Gastroesophageal sphincter (tissue), 4 donors: ENCODE measurements at regions not wholly inside any gene's neighbourhood (a gene's known extent, or its start where the extent isn't known, plus 50 kb on each side); places are given as distances from the start of the nearest gene placed in this dataset.

Experiments used
- ATAC-seq: fragments of 150-250 bp; one replicate; pipeline ENCODE4 v1.9.1; 2016; ENCODE audit warnings: mild to moderate bottlenecking, moderate library complexity
- H3K27ac ChIP-seq, 4 donors: fragments of 200-600 bp; sonication (generic) in 3 of 4; 1 replicate in 3 of 4; 2 replicates in 1 of 4; pipeline ENCODE4 v1.5.1; 2016 to 2019
- H3K27me3 ChIP-seq: fragments of 200-600 bp; sonication (generic); one replicate; pipeline ENCODE4 v1.5.1; 2019
- H3K36me3 ChIP-seq, 2 donors: fragments of 200-600 bp; sonication (generic); one replicate each; pipeline ENCODE4 v1.5.1; 2019; ENCODE audit warnings: control low read depth in 1 of 2
- H3K4me1 ChIP-seq, 3 donors: fragments of 200-600 bp; sonication (generic); 1 replicate in 2 of 3; 2 replicates in 1 of 3; pipeline ENCODE4 v1.5.1; 2016 to 2019; ENCODE audit warnings: control low read depth in 2 of 3
- H3K4me3 ChIP-seq, 2 donors: fragments of 200-600 bp; sonication (generic); one replicate each; pipeline ENCODE4 v1.5.1; 2019; ENCODE audit warnings: mild to moderate bottlenecking in 1 of 2, moderate library complexity in 1 of 2
- H3K9me3 ChIP-seq, 3 donors: fragments of 200-600 bp; sonication (generic); one replicate each; pipeline ENCODE4 v1.5.1; 2017 to 2019; ENCODE audit warnings: control low read depth in 2 of 3
- EP300 ChIP-seq: sonication (generic); formaldehyde crosslinking; IDR thresholded peaks from one replicate; pipeline ENCODE4 v1.6.1; 2017; ENCODE audit warnings: antibody characterized with exemption, mild to moderate bottlenecking
- POLR2A ChIP-seq, 2 donors: fragments of 450-650 bp; IDR thresholded peaks; one replicate each; pipeline ENCODE4 v1.6.1; 2017; ENCODE audit warnings: antibody characterized with exemption in 2 of 2, mild to moderate bottlenecking in 2 of 2, moderate library complexity in 1 of 2
- POLR2AphosphoS5 ChIP-seq: sonication (generic); formaldehyde crosslinking; IDR thresholded peaks from one replicate; pipeline ENCODE4 v1.6.1; 2017; ENCODE audit warnings: antibody characterized with exemption
- WGBS, 2 donors: methylation state at CpG; one replicate each; pipeline ENCODE4 v1.1.5; 2018; ENCODE audit warnings: low coverage in 1 of 2; 5-methylcytosine and 5-hydroxymethylcytosine counted together
- TF ChIP-seq, protein P1 (sequence below), 4 experiments: fragments of 200-600 bp in 2 of 4; fragments of 450-650 bp in 2 of 4; sonication (generic) in 1 of 4; IDR thresholded peaks; one replicate each; pipeline ENCODE4 v1.5.1; 2017 to 2019; ENCODE audit warnings: antibody characterized with exemption in 4 of 4, mild to moderate bottlenecking in 2 of 4, moderate library complexity in 2 of 4

DNA sequence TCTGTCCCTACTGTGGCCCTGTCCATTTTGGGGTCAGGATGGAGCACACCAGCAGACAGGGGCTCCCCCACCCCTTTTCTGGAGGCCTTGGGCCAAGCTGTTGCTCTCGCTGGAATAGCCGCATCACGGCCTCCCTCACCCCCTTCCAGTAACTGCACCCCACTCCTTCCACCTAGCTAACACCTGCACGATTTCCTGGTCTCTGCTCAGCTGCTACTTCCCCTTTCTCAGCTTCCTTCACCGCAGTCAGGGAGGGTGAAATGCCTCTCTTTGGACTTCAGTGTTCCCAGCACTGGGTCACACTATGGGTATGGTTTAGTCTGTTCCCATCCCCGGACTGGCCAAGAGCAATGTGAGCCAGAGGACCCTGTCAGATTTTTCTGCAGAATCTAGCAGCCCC is 400.2 kb downstream of the MCTP2 start:
- H3K27me3 ChIP-seq: no peaks in the 10 kb centered on the region
- WGBS, 2 donors: 64 to 80% methylated on average over 1 to 4 of the region's 6 CpGs
- no peaks in the 10 kb centered on the region for H3K9me3 ChIP-seq
- no peak overlapping the region for H3K27ac ChIP-seq
- H3K4me3 ChIP-seq: no peak overlapping the region
- no peak for ATAC-seq
- H3K36me3 ChIP-seq: no peaks in the 10 kb centered on the region
- no peak for TF ChIP-seq EP300
- TF ChIP-seq POLR2A (IDR thresholded peaks at IDR 0.05): no peak
- no peak for TF ChIP-seq POLR2AphosphoS5
- TF ChIP-seq, protein P1, sequence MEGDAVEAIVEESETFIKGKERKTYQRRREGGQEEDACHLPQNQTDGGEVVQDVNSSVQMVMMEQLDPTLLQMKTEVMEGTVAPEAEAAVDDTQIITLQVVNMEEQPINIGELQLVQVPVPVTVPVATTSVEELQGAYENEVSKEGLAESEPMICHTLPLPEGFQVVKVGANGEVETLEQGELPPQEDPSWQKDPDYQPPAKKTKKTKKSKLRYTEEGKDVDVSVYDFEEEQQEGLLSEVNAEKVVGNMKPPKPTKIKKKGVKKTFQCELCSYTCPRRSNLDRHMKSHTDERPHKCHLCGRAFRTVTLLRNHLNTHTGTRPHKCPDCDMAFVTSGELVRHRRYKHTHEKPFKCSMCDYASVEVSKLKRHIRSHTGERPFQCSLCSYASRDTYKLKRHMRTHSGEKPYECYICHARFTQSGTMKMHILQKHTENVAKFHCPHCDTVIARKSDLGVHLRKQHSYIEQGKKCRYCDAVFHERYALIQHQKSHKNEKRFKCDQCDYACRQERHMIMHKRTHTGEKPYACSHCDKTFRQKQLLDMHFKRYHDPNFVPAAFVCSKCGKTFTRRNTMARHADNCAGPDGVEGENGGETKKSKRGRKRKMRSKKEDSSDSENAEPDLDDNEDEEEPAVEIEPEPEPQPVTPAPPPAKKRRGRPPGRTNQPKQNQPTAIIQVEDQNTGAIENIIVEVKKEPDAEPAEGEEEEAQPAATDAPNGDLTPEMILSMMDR (IDR thresholded peaks at IDR 0.05): no peak
- H3K4me1 ChIP-seq: no peaks in the 10 kb centered on the region

DNA sequence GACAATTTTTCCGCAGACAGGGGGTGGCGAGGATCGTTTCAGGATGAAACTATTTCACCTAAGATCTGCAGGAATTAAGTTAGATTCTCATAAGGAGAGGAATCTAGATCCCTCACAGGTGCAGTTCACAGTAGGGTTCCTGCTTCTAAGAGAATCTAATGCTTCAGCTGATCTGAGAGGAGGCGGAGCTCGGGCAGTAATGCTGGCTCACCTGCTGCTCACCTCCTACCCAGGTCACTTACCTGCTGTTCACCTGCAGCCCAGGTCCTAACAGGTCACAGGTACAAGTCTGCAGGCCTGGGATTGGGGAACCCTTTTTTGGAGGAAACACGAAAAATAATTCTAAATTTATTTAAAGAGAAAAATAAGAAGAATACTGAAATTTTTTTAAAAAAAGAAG is 406.8 kb downstream of the MCTP2 start:
- WGBS, 2 donors: 78% methylated on average over 3 to 5 of the region's 6 CpGs
- Histone ChIP-seq H3K27ac (no peak overlapping the region), H3K27me3 (no peaks in the 10 kb centered on the region), H3K9me3 (no peaks in the 10 kb centered on the region), H3K4me1 (no peaks in the 10 kb centered on the region), H3K36me3 (no peaks in the 10 kb centered on the region), H3K4me3 (no peak overlapping the region)
- ATAC-seq: no peak
- TF ChIP-seq EP300 (no peak), POLR2AphosphoS5 (no peak), POLR2A (IDR thresholded peaks at IDR 0.05) (no peak)
- TF ChIP-seq, protein P1 (IDR thresholded peaks at IDR 0.05): no peak

DNA sequence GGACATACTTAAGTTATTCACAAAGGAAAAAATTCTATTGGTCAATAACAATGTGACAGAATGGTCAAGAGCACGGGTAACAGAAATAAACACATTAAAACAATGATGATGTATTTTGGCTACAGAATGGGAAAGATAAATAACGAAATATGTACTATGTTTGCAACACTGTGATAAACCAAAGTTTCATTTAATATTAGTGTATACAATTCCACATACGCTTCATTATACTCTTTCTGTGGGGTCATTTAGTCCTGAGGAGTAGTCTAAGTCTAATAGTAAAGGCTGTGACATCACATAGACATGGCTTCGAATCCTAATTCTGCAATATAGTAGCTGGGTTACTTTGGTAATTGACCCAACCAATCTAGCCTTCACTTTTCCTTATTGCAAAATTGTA is 408.3 kb downstream of the MCTP2 start:
- TF ChIP-seq, protein P1 (IDR thresholded peaks at IDR 0.05): no peak
- no peak for TF ChIP-seq POLR2A (IDR thresholded peaks at IDR 0.05)
- TF ChIP-seq POLR2AphosphoS5: no peak
- no peak for TF ChIP-seq EP300
- Histone ChIP-seq H3K27me3 (no peaks in the 10 kb centered on the region), H3K27ac (no peak overlapping the region), H3K36me3 (no peaks in the 10 kb centered on the region), H3K4me3 (no peak overlapping the region), H3K4me1 (no peaks in the 10 kb centered on the region), H3K9me3 (no peaks in the 10 kb centered on the region)
- ATAC-seq: no peak
- WGBS, 2 donors: 81 to 91% methylated on average over 4 of the region's 4 CpGs

DNA sequence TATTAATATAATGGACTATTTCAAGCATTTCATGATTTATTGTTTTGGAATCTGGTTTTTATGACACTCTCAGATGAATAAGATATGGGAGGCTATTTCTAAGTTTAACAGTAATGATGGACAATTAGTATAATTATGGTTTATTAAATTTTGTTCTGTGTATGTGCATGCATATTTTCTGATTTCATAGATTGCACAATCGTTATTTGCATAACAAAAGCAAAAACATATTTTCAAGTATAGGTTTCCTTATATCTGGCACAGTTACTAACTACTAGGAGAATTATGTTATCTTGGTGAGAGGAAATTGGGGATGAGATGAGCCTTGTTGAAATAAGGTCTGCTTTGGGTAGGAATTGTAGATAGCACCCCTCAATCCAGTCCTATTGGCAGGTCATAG is 413.1 kb downstream of the MCTP2 start:
- H3K4me1 ChIP-seq: no peaks in the 10 kb centered on the region
- no peaks in the 10 kb centered on the region for H3K36me3 ChIP-seq
- H3K9me3 ChIP-seq: no peaks in the 10 kb centered on the region
- H3K27me3 ChIP-seq: no peaks in the 10 kb centered on the region
- 86 to 92% methylated on average over 1 of the region's 1 CpG for WGBS, 2 donors
- no peak overlapping the region for H3K27ac ChIP-seq
- H3K4me3 ChIP-seq: no peak overlapping the region
- TF ChIP-seq, protein P1 (IDR thresholded peaks at IDR 0.05): no peak
- no peak for TF ChIP-seq EP300
- no peak for ATAC-seq

DNA sequence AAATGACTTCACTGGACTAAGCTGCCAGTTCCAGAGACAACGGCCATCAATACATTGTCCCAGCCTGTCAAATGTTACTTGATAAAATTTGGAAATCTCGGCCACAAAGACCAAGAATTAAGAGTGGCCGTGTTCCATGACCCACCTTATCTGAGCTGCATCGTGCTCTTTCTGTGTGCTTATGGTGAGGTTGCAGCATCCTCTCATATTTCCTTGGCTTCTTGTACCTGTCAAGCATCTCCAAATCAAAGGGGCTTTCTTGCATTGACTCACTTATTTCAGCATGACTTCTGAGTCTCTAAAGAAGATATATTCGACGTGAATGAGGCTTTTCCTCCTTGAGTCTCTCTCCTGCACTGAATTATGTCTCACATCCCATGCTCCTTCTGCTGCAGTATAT is 421.7 kb downstream of the MCTP2 start:
- no peak overlapping the region for H3K27ac ChIP-seq
- WGBS, 2 donors: 82 to 91% methylated on average over 6 of the region's 6 CpGs
- TF ChIP-seq POLR2A (IDR thresholded peaks at IDR 0.05): no peak
- TF ChIP-seq, protein P1 (IDR thresholded peaks at IDR 0.05): no peak
- no peak for TF ChIP-seq EP300
- no peak for TF ChIP-seq POLR2AphosphoS5
- no peaks in the 10 kb centered on the region for H3K27me3 ChIP-seq
- no peak for ATAC-seq
- H3K4me1 ChIP-seq: no peaks in the 10 kb centered on the region
- H3K9me3 ChIP-seq: no peaks in the 10 kb centered on the region
- no peaks in the 10 kb centered on the region for H3K36me3 ChIP-seq
- no peak overlapping the region for H3K4me3 ChIP-seq
